ENCODE measurements at regions not wholly inside any gene's neighbourhood (a gene's known extent, or its start where the extent isn't known, plus 50 kb on each side); places are given as distances from the start of the nearest gene placed in this dataset.

GRCh38 chr3:187957582-187957981, 196.4 kb upstream of the LPP start:
- no peak for DNase-seq

GRCh38 chr3:187958432-187959003, 195.4 kb upstream of the LPP start:
- peak; percentile 38 for DNase-seq

GRCh38 chr3:187960820-187961219, 193.1 kb upstream of the LPP start:
- no peak for DNase-seq

GRCh38 chr3:187961366-187961765, 192.6 kb upstream of the LPP start:
- no peak for DNase-seq

GRCh38 chr3:187963003-187963676, 190.8 kb upstream of the LPP start:
- no peak for DNase-seq

GRCh38 chr3:187963677-187964385, 190.1 kb upstream of the LPP start:
- no peak for DNase-seq

GRCh38 chr3:187964760-187965159, 189.2 kb upstream of the LPP start:
- no peak for DNase-seq

GRCh38 chr3:187966096-187966495, 187.9 kb upstream of the LPP start:
- no peak for DNase-seq

GRCh38 chr3:187966636-187967406, 187.1 kb upstream of the LPP start:
- DNase-seq, result no peak

GRCh38 chr3:187967993-187968392, 186.0 kb upstream of the LPP start:
- no peak for DNase-seq

- no peak for DNase-seq
Measured at GRCh38 chr3:187968883-187969580, 184.9 kb upstream of the LPP start.

- no peak for DNase-seq
Measured at GRCh38 chr3:187969581-187969950, 184.4 kb upstream of the LPP start.

GRCh38 chr3:187970106-187970505, 183.9 kb upstream of the LPP start:
- no peak for DNase-seq

GRCh38 chr3:187971629-187972028, 182.3 kb upstream of the LPP start:
- no peak for DNase-seq

GRCh38 chr3:187972454-187972853, 181.5 kb upstream of the LPP start:
- no peak for DNase-seq

- no peak for DNase-seq
Measured at GRCh38 chr3:187973977-187974870, 179.7 kb upstream of the LPP start.

GRCh38 chr3:187974871-187975271, 179.1 kb upstream of the LPP start:
- DNase-seq, result no peak

- DNase-seq, result peak; percentile 18
Measured at GRCh38 chr3:187975561-187976364, 178.2 kb upstream of the LPP start.

- DNase-seq, result peak; percentile 55
Measured at GRCh38 chr3:187976365-187976900, 177.5 kb upstream of the LPP start.

- DNase-seq, result no peak
Measured at GRCh38 chr3:187977659-187978058, 176.3 kb upstream of the LPP start.

All from activated naive CD4-positive, alpha-beta T cell treated with anti-CD3 and anti-CD28 coated beads, Interleukin-2, amount 50 U/mL, for 16 hours (primary cell).